Bone marrow (tissue), 2 donors: ENCODE measurements at regions not wholly inside any gene's neighbourhood (a gene's known extent, or its start where the extent isn't known, plus 50 kb on each side); places are given as distances from the start of the nearest gene placed in this dataset.

Source experiments
- DNase-seq, 2 donors: peaks; one replicate each; lab custom pipeline; 2025; lab: John Stamatoyannopoulos, UW

DNA sequence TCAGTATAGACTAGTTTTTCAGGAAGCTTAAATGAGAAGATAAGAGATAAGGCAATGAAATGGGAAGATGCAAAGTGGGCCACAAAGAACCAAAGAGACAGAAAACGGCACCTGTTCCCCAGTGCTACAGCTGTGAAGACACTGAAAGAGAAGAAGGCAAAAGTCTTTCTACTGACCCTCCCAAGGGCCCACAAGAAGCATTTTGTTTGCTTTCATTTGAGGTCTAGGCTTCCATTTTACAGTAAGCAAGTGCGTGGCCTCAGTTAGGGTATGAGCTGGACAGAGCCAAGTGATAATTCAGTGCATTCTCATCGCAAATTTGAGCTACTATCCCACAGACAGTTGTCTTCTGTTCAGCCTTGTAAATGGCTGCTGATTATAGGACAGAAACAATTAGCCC, 53.4 kb upstream of the STK17B start:
- DNase-seq: no peak

DNA sequence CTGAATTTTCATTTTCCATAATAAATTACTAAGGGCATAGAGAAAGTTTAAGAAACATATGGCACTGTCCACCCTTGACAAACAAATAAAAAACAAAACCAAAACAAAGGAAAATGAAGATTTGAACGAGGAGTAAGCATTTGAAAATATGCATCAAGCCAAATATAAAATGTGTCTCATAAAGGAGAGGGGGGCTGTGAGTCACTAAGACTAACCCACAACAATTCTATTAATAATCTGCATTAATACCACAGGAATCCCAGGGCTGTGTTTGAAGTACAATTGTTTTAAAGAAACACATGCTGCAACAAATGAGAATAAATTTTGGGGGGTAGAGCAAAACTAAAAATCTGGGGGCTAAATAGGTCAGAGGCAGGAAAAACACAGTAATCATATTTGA, 53.8 kb upstream of the STK17B start:
- DNase-seq: peak in 1 of 2 donors; percentile 16

DNA sequence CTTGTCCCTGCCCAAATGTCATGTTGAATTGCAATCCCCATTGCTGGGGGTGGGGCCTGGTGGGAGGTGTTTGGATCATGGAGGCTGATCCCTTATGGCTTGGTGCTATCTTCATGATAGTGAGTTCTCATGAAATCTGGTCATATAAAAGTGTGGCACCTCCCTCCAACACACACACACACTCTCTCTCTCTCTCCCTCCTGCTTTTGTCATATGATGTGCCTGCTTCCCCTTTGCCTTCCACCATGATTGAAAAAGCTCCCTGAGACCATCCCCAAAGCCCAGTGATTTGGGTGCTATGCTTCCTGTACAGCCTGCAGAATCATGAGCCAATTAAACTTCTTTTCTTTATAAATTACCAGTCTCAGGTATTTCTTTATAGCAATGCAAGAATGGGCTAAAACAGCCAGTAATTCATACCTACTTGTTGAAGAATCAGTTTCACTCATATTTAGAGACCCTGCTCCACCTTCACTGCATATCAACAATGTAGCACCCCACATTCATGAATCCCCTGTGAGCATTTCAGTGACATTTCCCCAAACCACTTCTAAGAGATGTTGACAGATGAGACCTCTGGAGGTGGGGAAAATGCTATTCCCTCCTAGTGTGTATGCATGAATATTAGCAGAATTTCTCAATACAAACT, 54.8 kb upstream of the STK17B start:
- DNase-seq: no peak

DNA sequence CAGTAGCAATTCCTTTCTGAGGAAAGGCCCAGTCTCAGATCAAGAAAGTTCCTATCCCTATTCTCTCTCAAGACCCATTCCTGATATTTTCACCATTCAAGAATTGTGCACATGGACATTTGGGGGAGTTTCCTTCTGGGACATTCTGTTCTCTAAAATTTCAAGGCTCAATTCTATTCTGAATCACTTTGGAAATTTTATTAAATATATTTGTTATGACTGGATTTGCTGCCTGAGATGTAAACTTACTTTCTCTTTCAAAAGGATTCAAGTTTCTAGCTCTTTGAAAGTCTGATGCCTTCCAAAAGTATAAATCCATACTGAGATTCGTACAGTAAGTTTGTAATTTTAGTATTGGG, 55.3 kb upstream of the STK17B start:
- DNase-seq: no peak

DNA sequence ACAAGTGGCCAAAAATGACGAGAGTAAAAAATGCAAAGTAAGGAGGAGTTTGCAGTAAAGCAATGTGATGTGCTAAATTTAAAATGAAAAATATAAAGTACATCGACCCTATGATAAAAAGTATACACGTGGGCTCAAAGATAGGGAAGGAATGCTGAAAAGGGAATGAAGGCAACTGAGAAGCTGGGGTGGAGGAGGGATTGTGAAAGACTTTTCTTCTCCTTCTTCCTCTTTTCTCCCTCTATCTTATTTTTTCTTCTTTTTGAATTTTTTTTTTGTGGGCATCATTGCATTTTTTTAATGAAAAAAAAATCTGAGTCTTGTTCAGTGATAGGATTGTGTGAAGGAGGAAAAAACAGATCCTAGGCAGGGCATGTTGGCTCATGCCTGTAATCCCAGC, 57.6 kb upstream of the STK17B start:
- DNase-seq: no peak

DNA sequence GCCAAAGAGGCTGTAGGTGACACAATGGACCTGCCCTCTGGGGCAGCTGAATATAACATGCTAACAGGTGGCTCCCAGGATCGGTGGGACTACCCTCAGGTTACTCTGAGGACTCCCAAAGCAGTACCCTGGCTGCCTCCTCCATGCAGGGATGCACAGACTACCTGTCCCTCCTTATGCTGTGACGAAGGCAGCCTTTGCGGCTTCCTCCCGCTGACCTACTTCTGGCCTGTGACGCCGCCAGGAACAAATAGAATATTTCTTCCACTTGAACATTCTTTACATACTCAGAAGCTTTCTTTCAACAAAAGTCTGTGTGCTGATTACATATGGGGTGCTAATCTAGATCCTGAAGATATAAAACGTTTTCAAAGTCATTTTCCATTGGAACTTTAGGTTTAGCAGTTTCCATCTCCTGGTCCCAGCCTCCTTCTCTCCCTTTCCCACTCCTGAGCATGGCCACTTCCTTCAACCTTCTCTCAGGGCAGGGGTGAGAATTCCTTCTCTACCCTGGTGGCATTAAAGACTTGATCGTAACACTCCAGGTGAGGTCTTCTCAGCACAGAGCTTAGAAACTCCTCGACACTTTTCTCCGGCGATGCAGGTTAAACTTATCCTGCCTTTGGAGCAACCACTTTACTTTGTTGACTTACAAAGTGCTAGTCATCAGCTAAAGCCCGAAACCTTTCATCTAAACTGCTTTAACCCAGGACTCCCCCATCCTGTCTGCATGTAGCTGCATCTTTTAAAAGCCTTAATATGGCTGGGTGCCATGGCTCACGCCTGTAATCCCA, 58.9 kb upstream of the STK17B start:
- DNase-seq: no peak

DNA sequence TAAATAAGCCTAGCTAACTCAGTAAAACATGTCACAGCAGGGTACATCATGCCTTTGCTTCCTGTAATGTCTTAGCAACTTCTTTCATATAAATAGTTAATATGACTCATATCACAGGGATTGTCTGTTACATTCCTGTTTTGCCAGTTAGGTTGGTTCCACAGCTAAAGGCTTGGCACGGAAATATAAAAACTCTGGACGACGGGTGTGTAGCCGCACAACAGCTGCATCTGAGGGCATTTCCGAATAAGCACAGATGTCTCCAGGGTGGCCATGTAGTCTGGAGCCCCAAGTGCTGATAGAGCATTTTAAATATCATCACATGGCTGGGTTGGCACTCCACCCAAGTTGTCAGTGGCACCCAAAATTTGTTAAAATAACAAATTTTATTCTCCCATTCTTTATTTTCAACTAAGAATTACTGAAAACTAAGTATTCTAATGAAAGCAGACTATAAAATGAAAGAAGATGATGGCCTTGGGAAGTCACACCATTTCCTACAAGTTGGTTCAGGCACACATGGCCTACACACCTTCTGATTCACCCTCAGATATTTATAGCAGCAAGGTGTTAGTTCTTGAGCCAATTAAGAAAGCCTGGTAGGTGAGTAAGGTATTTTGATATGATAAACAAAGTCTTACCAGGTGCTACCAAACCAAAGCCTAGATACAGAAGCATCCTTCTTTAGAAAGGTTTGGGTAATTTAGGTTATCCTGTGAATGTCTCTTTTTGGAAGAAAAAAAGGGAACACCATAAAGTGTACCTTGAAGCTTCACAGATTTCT, 61.8 kb upstream of the STK17B start:
- peak in 1 of 2 donors; percentile 32 for DNase-seq

DNA sequence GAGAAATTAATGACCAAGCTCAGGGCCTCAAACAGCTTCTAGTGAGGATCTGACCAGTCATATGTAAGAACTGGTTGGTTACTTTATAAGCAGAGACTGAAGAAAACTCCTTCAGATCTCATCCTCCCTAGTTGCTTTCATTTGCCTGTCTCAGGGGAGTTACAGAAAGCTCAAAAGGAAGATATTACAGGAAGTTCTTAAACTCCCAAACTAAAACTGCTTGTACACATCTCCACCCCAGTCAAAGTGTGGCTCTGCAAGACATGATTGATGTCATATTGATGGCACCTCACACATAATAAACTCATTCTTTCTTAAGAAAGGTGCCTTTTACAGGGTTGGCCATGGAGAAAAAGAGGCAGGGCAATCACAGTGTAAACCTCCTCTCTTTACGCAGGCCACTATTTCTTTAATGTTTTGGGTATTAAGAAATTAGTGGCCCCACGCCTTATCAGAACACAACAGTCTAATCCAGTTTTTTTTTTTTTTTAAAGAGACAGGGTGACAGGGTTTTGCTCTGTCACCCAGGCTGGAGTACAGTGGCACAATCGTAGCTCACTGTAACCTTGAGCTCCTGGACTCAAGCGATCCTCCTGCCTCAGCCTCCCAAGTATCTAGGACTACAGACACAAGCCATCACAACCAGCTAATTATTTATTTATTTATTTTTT, 62.6 kb upstream of the STK17B start:
- peak in 1 of 2 donors; percentile 58 for DNase-seq

DNA sequence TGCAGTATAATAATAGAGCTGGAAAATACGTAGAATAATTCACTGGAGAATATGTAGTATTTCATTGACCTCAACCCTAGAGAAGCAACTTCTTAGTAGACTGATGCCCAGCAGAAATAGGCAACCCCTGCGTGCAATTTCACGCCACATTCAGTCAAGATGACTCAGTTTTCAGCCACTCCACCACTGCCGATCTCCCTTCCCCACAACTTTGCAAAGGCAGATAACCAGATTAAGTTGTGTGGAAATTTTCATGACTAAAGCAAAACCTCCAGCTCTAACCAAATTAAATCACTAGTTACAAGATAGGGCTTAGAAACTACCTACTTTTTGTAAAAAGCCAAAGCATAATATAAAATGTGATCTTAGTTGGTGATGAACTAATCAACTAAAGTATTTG, 63.3 kb upstream of the STK17B start:
- DNase-seq: no peak

DNA sequence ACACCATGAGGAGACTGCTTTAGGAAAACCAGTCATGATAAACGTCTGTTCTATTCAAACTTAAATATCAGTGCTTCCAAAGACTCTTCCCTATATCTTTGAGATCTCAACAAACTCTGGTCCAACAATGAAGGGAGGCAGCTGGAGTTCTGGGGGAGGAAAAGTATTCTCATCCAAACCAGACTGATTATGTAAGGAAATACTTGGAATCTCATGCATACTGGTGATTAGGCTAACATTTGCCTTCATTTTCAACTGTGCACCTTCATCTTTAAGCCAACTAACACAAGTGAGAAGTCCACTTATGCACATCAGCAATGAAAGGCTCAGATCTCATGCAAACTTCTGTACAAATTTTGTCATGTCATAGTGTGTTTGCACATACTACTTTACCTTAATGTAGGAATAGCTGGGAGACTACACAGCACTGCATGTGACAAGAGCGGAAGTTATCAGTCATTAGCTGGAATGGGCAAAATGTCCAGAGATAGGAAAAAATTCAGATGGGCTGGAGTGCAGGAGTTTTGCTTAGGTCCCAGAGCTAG, 67.5 kb upstream of the STK17B start:
- DNase-seq: no peak

DNA sequence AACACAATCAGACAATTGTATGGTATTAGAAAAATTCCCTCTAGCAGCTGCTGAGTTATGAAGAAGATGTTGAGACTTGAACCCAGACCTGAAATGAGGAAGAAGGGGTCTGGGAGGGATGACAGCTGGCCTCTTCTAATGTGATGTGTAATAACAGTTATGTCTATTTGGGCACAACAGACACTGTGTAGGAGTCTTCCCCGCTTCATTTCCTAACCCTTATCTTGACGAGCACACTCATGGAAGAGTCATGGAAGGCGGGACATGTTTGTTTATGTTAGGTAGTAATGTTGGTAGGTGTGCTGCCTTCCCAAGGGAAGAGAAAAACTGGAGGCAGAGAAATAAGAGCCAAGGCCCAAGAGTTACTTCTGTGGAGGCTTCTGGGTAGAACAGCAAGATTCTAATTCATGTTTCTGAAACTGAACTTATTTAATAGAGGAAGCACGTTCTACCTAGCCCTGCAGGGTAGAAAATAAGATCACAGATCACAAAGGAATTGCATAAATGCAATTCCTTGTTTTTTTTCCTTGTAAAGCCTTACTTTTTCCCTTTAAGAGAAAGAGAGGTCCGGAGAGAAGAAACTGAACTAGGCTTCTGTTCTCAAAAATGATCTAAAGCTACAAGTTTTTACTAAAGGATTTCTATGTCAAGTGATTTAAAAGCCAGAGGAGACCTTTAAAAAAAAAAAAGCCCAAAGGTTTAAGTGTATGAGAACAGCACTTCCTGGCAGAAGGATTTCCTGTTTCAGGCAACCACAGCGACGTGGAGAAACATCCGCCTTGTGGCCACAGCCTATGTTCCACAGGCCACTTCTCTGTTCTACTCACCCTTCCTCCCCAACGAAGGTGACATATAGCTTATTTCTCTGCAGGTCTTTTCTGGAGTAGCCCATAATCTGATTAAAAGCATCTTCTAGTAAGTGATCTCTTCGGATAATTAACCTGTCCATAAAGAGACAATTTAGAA, 68.5 kb upstream of the STK17B start:
- peak in 1 of 2 donors; percentile 95 for DNase-seq

DNA sequence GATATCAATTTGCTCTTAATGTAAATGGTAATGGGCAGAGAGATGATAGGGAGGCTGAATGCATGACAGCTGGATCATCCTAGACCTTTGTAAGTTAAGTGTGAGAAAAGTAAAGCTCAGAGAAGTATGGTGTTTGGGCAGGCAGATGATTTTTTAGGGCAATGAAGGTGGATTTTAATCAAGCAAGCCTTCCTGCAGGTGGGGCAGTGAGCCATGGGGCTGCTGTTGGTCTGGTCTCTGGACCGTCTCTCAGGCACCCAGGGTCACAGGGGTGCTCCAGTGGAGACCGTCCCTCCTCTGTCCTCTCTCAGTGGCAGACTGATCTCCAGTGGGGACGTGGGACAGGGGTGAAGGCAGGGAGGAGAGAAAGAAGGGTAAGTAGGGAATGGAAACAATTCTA, 69.8 kb upstream of the STK17B start:
- no peak for DNase-seq

DNA sequence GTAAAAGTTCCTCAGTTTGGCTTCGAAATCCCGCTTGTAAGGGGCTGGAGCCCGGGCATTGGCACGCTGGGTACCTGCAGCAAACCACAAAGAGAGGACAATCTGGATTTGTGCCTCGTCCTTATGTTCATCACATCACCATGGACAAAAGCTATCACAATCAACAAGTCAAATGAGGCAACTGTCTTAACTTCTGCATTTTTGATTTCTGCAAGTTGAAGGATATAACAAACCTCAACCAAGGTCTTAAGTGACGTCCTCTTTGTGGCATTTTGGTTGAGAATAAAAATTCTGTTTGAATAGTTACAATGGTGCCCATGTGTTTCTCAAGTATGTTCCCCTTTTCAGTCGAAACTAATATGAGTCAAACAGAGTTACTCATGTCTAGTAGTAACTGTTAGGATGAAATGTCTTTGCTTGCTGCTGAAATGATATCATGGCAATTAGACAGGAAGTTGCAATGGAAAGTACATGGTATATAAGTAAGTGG, 70.8 kb upstream of the STK17B start:
- DNase-seq: peak; percentile 36 to 98

DNA sequence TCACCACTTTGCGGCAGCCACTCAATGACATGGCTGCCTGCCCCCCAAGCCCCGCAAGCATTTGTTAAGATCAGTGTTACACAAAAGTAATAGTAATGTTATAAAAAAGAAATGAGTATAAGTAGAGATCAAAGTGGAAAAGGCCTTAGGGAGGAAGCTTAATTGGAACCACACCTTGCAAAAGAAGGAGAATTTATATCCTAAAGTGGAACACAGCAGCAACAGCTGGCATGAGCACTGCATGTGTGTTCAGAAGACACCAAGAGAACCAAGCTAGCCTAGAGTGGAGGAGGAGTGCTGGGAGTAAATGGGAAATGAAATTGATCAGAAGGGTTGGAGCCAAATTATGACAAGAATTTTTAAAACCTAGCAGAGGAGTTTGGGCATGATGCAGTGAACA, 73.1 kb upstream of the STK17B start:
- no peak for DNase-seq

DNA sequence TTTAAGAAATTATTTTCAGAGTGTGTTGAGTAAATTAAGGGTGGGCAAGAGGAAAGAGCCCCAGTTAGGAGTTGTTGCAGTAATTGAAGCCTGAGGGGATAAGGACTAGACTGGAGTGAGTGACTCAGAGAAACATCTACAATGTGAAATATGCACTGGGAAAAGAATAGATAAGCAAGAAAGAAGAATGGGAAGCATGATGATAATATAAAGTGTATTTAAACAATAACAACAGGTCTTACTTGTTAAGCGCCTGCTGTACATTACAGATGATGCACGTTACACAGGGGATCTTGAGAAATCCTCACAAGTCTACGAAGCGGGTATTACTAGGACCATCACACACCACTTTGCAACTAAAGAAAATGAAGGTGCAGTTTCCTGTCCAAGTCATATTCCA, 73.6 kb upstream of the STK17B start:
- no peak for DNase-seq

DNA sequence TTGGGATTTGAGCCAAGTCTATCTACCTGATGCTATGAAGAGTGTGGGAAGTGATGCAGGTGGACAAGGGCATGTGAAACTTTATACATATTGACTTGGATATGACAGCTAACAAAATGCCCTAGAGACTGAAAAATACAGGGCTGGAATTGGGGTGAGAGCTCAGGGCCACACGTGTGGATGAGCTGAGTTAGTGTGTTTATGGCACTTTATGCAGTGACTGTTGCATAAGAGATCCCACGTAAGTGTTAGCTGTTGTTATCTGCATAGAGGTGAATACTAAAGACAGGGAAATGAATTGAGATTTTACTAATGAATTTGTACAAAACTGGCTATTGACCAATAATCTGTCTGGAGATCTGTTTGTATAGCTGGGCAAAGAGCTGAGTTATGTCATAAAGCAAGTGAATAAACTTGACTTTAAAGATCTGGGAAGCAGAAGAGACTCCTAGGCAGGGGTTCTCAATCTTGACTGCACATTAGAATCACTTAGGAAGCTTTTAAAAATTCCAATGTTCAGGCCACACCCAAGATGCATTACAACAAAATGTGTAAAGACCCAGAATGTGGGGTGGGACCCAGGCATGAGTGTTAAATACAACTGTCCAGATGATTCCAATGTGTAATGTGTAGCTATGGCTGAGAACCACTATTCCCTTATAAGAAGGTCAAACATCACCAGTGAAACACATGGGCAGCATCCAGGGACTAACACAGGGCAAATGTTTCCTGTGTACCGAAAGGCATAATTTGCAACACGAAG, 74.2 kb upstream of the STK17B start:
- no peak for DNase-seq

DNA sequence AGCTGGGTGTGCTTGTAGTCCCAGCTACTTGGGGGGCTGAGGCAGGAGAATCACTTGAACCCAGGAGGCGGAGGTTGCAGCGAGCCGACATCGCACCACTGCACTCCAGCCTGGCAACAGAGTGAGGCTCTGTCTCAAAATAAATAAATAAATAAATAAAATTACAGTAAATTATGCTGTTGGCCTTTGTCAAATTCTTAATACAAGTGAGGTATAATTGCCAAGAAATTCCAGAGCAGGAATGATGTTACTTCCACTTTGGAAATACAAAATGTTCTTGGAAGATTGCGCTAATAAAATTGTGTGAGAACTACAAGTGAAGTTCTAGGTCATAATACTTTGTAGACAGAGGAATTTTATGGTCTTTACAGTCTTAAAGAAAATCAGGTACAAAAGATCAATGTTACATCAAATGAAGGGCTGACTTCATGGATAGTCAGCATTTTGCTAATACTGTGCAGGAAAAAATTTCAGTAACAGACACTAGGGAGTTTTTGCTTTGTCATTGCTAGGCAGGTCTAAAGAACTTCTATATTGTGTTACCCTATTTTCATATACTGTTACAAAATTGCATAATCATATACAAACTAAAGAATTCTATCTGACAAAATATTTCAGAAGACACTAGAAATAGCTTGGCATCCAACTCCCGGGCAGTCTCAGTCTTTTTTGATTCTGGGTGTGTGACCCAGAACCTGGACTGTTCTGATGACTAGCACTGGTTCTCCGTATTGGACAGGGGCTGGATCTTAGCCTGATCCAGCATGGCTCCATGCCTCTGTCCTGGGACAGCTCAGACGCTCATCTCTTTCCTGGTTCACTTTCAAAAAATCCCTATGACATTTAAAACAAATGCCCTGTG, 76.0 kb upstream of the STK17B start:
- no peak for DNase-seq

DNA sequence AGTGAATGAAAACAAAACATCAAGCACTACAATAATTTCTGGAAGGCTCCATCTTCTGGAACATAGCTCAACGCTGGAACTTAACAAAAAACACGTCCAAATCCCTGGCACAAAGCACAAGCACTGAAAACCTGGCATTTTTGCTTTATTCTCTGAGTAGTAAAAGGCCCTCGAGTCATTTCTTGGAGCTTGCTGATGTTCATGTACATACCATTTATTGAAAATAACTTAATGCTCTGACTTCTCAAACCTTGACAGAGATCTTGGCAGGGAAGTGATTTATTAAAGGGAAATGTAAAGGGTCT, 76.5 kb upstream of the STK17B start:
- DNase-seq: no peak

DNA sequence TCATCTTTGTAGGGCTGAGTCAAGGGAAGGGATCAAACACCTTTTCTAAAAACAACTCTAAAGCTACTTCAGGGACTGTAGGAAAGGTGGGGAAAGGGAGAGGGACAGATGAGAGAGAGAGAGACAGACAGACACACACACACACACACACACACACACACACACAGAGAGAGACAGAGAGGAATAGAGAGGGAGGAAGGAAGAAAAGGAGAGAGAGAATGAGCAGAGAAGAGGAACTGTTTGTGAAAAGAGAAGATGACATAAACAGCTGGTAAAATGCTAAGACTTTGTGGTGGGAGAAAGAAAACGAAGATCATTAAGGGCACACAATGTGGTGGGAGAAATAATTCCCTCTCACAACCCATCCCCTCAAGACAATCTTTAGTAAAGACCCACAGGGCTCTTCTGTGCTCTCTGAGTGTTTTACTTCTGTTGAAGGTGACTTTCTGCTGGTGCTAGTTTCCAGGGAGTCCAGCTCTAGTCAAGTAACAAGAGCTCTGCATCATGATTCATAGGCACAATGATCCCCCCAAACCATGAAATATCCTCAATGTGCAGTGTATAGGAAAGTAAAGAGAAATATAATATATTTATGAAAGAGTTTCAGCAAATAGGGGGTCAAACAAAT, 77.2 kb upstream of the STK17B start:
- no peak for DNase-seq
